Right renal pelvis (tissue), 4 donors: ENCODE measurements at regions not wholly inside any gene's neighbourhood (a gene's known extent, or its start where the extent isn't known, plus 50 kb on each side); places are given as distances from the start of the nearest gene placed in this dataset.

ENCODE experiments used
- DNase-seq, 4 donors: peaks; one replicate each; pipeline ENCODE4 v3.0.0-alpha.2; 2013; ENCODE audit warnings: low read depth in 4 of 4, low spot score in 3 of 4, missing footprints in 1 of 4

GRCh38 chr2:139083121-139083520, 302.9 kb upstream of the NXPH2 start:
- DNase-seq = no peak

DNA sequence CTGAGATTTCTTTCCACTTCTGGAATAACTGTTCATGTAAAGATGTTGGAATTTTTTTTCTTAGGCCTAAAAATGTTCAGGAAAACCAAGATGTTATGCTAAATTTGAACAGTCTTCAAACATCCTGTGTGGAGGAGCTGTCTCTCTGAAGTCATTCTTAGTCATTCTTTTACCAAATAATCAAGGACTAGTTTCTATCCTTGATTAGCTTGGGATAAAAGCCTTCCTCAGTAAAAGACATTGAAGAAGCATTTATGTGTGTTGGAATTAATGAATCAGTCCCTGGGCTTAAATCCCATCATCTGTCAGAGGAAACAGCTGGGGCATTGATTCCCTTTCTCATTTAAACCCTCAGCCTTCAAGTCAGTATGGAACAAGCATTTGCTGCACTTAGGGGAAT, 300.1 kb upstream of the NXPH2 start:
- DNase-seq = no peak

DNA sequence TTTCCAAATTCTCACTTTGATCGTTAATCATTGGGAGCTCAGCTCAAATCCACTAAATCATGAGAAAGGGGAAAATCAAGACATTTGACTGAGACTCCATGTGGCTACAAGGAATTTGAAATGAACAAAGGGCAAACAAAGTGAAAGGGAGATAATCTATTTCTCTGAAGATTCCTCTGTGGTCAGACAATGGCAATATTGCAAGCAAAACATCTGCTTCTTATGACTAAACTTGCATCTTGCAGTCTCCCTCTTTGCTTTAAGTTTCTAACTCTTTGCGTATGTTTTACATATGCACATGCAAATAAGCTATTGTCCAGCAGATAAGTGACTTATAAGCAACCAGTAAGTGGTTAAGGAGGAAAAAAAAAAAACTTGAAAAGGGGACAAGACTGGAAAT, 299.1 kb upstream of the NXPH2 start:
- no peak for DNase-seq

DNA sequence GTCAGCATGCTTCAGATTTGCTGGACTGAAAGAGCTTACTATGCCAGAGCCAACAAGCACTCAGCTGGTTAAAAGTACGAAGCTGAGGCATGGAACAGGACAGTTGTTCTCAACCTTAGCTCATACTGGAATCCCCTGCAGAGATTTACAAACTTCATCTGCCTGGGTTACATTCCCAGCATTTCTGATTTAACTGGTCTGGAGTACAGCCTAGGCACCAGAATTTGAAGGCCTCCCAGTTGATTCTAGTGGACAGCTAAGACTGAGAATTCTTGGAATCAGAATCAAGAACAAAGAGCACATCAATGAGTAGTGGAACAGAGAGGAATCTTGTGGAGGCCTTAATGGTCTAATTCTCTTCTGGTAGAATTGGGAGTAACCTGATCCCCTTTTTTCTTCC, 298.2 kb upstream of the NXPH2 start:
- no peak for DNase-seq

DNA sequence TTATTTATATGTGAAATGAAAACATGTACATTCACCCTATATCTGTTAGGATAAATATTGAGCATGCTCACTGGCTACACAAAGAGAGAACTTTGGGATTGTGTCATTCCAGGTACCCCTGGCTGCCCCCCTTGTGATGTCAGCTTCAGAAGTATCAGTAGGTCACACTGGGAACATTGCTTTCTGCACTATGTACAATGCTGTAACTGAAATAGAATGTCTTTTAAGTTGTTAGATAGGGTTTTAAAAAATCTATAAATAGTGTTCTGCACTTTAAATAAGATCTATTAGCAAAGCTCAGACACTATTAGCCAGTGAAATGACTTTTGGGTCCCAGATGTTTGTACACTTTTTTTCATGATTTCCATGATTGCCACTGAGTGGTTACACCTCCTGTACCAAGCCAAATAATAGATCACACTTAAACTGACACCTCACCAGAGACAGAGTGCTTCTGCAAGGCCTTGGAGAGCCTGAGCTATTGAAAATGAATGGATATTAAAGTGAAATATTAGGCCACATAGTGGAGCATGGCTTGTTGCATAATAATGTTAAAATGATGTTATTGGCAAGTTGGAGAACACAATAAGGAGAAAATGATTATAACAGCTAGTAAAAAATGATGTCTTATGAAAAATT, 297.0 kb upstream of the NXPH2 start:
- DNase-seq = no peak

GRCh38 chr2:139067874-139068273, 287.7 kb upstream of the NXPH2 start:
- no peak for DNase-seq

DNA sequence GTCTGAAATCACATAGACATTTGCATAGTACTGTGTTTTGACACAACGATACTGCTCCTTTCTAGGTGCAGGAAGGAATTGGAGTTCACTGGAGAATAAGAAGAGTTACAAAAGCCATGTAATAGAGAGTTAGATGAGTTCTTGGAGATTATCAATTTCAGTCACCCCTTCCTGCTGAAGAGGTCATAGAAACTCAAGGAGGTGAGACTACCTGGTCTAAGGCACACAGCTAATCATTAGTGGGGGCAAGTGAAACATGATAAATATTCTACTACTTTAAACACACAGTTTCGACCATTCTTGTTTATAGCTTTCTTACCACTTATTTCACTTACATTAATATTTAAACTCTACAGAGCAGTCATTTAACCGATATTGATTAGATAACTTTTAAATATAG, 286.9 kb upstream of the NXPH2 start:
- DNase-seq = no peak

DNA sequence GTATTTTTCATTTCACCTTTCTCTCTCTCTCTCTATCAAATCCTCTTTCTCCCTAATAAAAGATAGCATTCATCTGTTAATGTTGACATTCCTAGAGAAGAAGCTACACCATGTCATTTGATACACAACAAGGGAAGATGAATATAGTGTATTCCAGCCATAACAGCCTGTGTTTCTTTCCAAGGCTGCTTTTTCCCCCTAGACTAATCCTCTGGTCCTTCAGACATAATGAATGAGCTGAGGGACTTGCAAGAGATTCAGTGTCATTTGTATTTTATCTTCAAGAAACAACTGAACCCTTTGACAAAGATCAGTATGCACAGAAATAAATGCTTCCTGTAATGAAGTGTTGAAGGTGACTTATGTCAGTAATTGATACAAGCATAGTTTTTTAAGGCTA, 284.0 kb upstream of the NXPH2 start:
- DNase-seq = no peak

- no peak for DNase-seq
Measured at GRCh38 chr2:139059617-139060016, 279.4 kb upstream of the NXPH2 start.

GRCh38 chr2:139055202-139055601, 275.0 kb upstream of the NXPH2 start:
- no peak for DNase-seq

- no peak for DNase-seq
Measured at GRCh38 chr2:139048017-139048416, 267.8 kb upstream of the NXPH2 start.

GRCh38 chr2:139045524-139045923, 265.3 kb upstream of the NXPH2 start:
- no peak for DNase-seq

GRCh38 chr2:139034064-139034463, 253.9 kb upstream of the NXPH2 start:
- DNase-seq = no peak

- DNase-seq = no peak
Measured at GRCh38 chr2:139033300-139033699, 253.1 kb upstream of the NXPH2 start.

DNA sequence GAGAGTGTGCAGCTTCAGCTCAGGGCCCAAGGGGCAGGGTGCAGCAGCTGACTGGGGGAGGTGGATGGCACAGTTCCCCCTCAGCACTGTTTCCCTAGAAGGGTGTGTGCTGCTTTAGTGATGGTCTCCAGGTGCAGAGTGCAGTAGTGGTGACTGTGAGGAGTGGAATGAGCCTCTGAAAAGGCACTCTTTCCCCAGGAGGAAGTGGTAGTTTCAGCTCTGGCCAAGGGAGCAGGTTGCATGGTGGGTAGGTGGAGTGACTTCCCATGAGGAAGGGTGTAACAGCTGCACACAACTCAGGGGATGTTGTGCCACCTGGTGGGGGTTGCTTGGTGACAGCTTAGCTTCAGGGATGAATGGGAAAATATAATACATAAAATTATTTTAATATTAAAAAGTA, 251.5 kb upstream of the NXPH2 start:
- DNase-seq = no peak

GRCh38 chr2:139020287-139020686, 240.1 kb upstream of the NXPH2 start:
- DNase-seq = no peak

GRCh38 chr2:139018252-139018651, 238.1 kb upstream of the NXPH2 start:
- DNase-seq = no peak

- no peak for DNase-seq
Measured at GRCh38 chr2:139007130-139007529, 226.9 kb upstream of the NXPH2 start.

- DNase-seq = no peak
Measured at GRCh38 chr2:139000131-139000785, 220.1 kb upstream of the NXPH2 start.

- DNase-seq = no peak
Measured at GRCh38 chr2:138997856-138998517, 217.8 kb upstream of the NXPH2 start.

DNA sequence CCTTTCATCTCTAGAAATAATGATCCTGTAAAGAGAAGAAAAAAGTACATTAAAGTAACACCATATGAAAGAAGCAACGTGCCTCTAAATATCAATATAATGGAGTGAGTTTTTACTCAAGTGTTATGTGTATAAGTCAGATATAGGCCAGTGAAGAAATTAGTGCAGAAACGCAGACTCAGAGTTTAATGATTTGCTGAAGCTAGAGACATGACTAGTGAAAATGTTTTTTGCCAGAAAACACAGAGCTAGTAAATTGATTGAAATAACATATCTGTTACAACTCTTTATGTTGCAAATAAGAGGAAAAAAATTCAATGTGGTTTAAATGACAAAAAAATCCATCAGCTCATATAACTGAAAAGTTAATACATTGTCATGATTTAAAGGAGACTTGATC, 217.2 kb upstream of the NXPH2 start:
- DNase-seq = no peak

GRCh38 chr2:138994502-138994901, 214.3 kb upstream of the NXPH2 start:
- DNase-seq = no peak
